ENCODE measurements at regions not wholly inside any gene's neighbourhood (a gene's known extent, or its start where the extent isn't known, plus 50 kb on each side); places are given as distances from the start of the nearest gene placed in this dataset.
"Not testable (repeated sequence)": the region's sequence is repeated elsewhere in the genome, so short reads cannot be mapped to it uniquely, and the experiment has no call there.

GRCh38 chr16:65697065-65697464 lies 575.2 kb upstream of the CDH11 start:
- Histone ChIP-seq H3K27me3 (ENCODE audit: insufficient read depth, poor library complexity, severe bottlenecking) (no peaks in the 10 kb centered on the region), H3K4me3 (replicated peaks; ENCODE audit: insufficient read depth, low read length) (no peak overlapping the region), H3K27ac (replicated peaks) (no peak overlapping the region)
- no peak for TF ChIP-seq CTCF (IDR thresholded peaks at IDR 0.05; ENCODE audit: insufficient read depth, low read length)
- TF ChIP-seq REST (IDR thresholded peaks at IDR 0.05; ENCODE audit: insufficient replicate concordance, low read depth) = no peak
- no peak for TF ChIP-seq GABPA (IDR thresholded peaks at IDR 0.05; ENCODE audit: low read depth)
- no peak for TF ChIP-seq POLR2AphosphoS5 (IDR thresholded peaks at IDR 0.05; ENCODE audit: low read depth)
- no peak for TF ChIP-seq SPI1 (IDR thresholded peaks at IDR 0.05; ENCODE audit: borderline replicate concordance, low read depth)
- DNase-seq (ENCODE audit: low read depth in 1 of 2, low spot score in 1 of 2) = no peak

DNA sequence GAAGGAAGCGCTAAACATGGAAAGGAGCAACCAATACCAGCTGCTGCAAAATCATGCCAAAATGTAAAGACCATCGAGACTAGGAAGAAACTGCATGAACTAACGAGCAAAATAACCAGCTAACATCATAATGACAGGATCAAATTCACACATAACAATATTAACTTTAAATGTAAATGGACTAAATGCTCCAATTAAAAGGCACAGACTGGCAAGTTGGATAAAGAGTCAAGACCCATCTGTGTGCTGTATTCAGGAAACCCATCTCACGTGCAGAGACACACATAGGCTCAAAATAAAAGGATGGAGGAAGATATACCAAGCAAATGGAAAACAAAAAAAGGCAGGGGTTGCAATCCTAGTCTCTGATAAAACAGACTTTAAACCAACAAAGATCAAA lies 570.0 kb upstream of the CDH11 start:
- DNase-seq (ENCODE audit: low read depth in 1 of 2, low spot score in 1 of 2); H3K27ac ChIP-seq (replicated peaks); H3K4me3 ChIP-seq (replicated peaks; ENCODE audit: insufficient read depth, low read length); H3K27me3 ChIP-seq (ENCODE audit: insufficient read depth, poor library complexity, severe bottlenecking): not testable (repeated sequence)

DNA sequence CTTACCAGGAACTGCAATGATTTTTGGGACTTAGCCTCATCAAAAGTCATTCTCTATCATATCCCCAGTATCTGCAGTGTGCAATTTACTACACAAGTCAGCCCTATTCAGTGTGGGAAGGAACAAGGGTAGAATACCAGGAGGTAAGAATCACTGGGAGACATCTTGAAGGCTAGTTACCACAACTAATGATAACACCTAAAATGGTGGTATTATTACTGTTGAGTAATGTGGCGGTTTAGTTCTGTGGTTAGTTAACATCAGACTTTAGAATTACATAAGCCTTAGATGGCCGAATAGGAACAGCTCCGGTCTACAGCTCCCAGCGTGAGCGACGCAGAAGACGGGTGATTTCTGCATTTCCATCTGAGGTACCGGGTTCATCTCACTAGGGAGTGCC lies 567.9 kb upstream of the CDH11 start:
- no peak for TF ChIP-seq REST (IDR thresholded peaks at IDR 0.05; ENCODE audit: insufficient replicate concordance, low read depth)
- peak in 1 of 2 experiments; percentile 29 for DNase-seq (ENCODE audit: low read depth in 1 of 2, low spot score in 1 of 2)
- Histone ChIP-seq H3K27ac (replicated peaks) (no peak overlapping the region), H3K27me3 (ENCODE audit: insufficient read depth, poor library complexity, severe bottlenecking) (no peaks in the 10 kb centered on the region), H3K4me3 (replicated peaks; ENCODE audit: insufficient read depth, low read length) (no peak overlapping the region)

- DNase-seq (ENCODE audit: low read depth in 1 of 2, low spot score in 1 of 2) = no peak
- no peak for TF ChIP-seq POLR2AphosphoS5 (IDR thresholded peaks at IDR 0.05; ENCODE audit: low read depth)
- no peak for TF ChIP-seq SPI1 (IDR thresholded peaks at IDR 0.05; ENCODE audit: borderline replicate concordance, low read depth)
- TF ChIP-seq REST (IDR thresholded peaks at IDR 0.05; ENCODE audit: insufficient replicate concordance, low read depth) = no peak
- TF ChIP-seq CTCF (IDR thresholded peaks at IDR 0.05; ENCODE audit: insufficient read depth, low read length) = no peak
- TF ChIP-seq GABPA (IDR thresholded peaks at IDR 0.05; ENCODE audit: low read depth) = no peak
- no peak overlapping the region for H3K4me3 ChIP-seq (replicated peaks; ENCODE audit: insufficient read depth, low read length)
- no peak overlapping the region for H3K27ac ChIP-seq (replicated peaks)
- no peaks in the 10 kb centered on the region for H3K27me3 ChIP-seq (ENCODE audit: insufficient read depth, poor library complexity, severe bottlenecking)
Observed at GRCh38 chr16:65688301-65688700, 566.4 kb upstream of the CDH11 start.
